ENCODE measurements at regions not wholly inside any gene's neighbourhood (a gene's known extent, or its start where the extent isn't known, plus 50 kb on each side); places are given as distances from the start of the nearest gene placed in this dataset.

DNA sequence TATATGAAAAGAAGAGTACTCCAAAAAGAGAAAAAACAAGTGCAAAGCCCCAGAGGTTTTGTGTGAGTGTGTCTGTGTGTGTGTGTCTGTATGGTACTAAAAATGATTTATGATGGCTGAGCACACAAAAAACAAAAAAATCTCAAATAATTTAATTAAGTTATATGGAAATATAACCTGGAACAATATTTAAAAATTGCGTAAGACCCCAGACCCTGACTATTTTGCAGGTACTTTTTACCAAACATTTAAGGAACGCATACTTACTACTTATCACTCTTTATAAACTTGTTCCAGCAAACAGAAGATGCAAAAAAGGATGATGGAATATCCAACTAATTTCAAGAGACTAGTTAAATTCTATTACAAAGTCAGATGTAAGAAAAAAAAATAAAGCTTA lies 317.4 kb upstream of the KCNH7 start:
- intact Hi-C loops (cut with DNase I; ENCODE audit: low total_unique reads): no loop called here
- no peaks in the 10 kb centered on the region for H3K36me3 ChIP-seq (ENCODE audit: low read depth, missing control alignments)
- H3K27ac ChIP-seq: no peak overlapping the region
- no peak for TF ChIP-seq POLR2A (IDR thresholded peaks at IDR 0.05)
- H3K4me1 ChIP-seq: no peaks in the 10 kb centered on the region
- no peaks in the 10 kb centered on the region for H3K27me3 ChIP-seq
- no peaks in the 10 kb centered on the region for H3K9me3 ChIP-seq
- DNase-seq: no peak
- no peak overlapping the region for H3K4me3 ChIP-seq
- WGBS, 2 donors: 94% methylated on average over 2 of the region's 2 CpGs

DNA sequence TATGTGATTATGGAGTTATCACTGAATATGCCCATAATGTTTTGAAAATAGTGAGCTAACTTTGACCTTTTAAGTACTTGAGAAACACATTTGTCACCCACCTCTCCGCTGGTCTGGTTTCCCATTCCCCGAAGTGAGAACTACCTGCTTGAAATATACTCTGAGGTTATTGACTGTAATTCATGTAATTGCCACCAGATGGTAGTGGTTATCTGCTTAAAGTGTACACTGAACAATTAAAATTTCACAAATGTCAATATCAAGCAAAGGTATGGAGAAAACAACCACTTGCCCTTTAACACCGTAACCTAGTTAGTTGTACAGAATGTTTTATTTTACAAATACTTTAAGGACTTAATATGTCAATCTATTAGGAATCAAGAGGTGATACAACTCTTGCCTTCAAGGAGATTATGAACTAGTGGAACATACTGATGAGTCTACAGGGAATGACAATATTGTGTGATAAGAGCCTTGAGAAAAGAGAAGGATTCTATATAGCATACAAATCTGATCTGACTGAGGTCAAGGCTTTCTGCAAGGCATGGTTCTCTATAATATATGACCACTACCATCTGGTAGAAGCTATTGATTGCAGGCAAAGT lies 316.8 kb upstream of the KCNH7 start:
- 48 to 57% methylated on average over 3 of the region's 3 CpGs for WGBS, 2 donors
- Histone ChIP-seq H3K4me3 (no peak overlapping the region), H3K27ac (no peak overlapping the region), H3K4me1 (no peaks in the 10 kb centered on the region), H3K36me3 (ENCODE audit: low read depth, missing control alignments) (no peaks in the 10 kb centered on the region), H3K9me3 (no peaks in the 10 kb centered on the region), H3K27me3 (no peaks in the 10 kb centered on the region)
- TF ChIP-seq CTCF (IDR thresholded peaks at IDR 0.05): peak; percentile 52 to 68 (median 53)
- TF ChIP-seq POLR2A (IDR thresholded peaks at IDR 0.05): no peak
- intact Hi-C loops (cut with DNase I; ENCODE audit: low total_unique reads): no loop called here
- DNase-seq: no peak

GRCh38 chr2:163142618-163143017 lies 304.1 kb upstream of the KCNH7 start:
- 92 to 95% methylated on average over 2 of the region's 2 CpGs for WGBS, 2 donors
- H3K27me3 ChIP-seq: no peaks in the 10 kb centered on the region
- intact Hi-C loops (cut with DNase I; ENCODE audit: low total_unique reads): no loop called here
- H3K36me3 ChIP-seq (ENCODE audit: low read depth, missing control alignments): no peaks in the 10 kb centered on the region
- no peak for DNase-seq
- TF ChIP-seq POLR2A (IDR thresholded peaks at IDR 0.05) (no peak), CTCF (IDR thresholded peaks at IDR 0.05) (no peak)
- H3K4me1 ChIP-seq: no peaks in the 10 kb centered on the region
- H3K27ac ChIP-seq: no peak overlapping the region
- no peaks in the 10 kb centered on the region for H3K9me3 ChIP-seq
- H3K4me3 ChIP-seq: no peak overlapping the region

GRCh38 chr2:163138947-163139346 lies 300.4 kb upstream of the KCNH7 start:
- Histone ChIP-seq H3K4me3 (no peak overlapping the region), H3K9me3 (no peaks in the 10 kb centered on the region), H3K4me1 (no peaks in the 10 kb centered on the region), H3K27ac (no peak overlapping the region), H3K36me3 (ENCODE audit: low read depth, missing control alignments) (no peaks in the 10 kb centered on the region), H3K27me3 (no peaks in the 10 kb centered on the region)
- intact Hi-C loops (cut with DNase I; ENCODE audit: low total_unique reads): no loop called here
- 58 to 80% methylated on average over 2 of the region's 2 CpGs for WGBS, 2 donors
- TF ChIP-seq CTCF (IDR thresholded peaks at IDR 0.05) (no peak), POLR2A (IDR thresholded peaks at IDR 0.05) (no peak)
- DNase-seq: no peak

DNA sequence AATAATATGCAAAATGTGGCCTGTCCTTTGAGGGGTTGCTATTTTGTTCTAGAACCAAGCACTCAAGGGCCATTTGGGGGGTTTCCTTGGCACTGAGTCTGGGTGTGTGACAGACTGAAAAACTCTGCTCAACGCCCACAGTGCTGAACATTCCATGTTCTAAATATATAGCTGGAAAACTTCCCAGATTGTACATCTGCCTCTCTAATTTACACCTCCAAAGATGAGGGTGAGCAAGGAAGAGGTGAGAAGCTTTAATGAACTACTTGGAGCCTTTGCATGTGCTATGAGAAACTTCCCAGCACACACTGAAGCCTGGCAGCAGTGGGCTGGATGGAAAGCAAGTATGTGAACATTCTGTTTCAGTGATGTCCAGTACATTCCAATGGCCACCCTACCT lies 296.7 kb upstream of the KCNH7 start:
- no peak for TF ChIP-seq CTCF (IDR thresholded peaks at IDR 0.05)
- no peak for TF ChIP-seq POLR2A (IDR thresholded peaks at IDR 0.05)
- DNase-seq: no peak
- no peak overlapping the region for H3K27ac ChIP-seq
- no peaks in the 10 kb centered on the region for H3K4me1 ChIP-seq
- 68 to 73% methylated on average over 1 of the region's 1 CpG for WGBS, 2 donors
- intact Hi-C loops (cut with DNase I; ENCODE audit: low total_unique reads): no loop called here
- no peaks in the 10 kb centered on the region for H3K9me3 ChIP-seq
- H3K36me3 ChIP-seq (ENCODE audit: low read depth, missing control alignments): no peaks in the 10 kb centered on the region
- no peak overlapping the region for H3K4me3 ChIP-seq
- no peaks in the 10 kb centered on the region for H3K27me3 ChIP-seq
